Cardiac muscle cell (in vitro differentiated cells and primary cell): ENCODE measurements at regions not wholly inside any gene's neighbourhood (a gene's known extent, or its start where the extent isn't known, plus 50 kb on each side); places are given as distances from the start of the nearest gene placed in this dataset.
A peak's percentile ranks its signal among the peaks of the same experiment; 100 is the strongest.

Source experiments
- DNase-seq, 2 donors: peaks; one replicate each; pipeline versions ENCODE4 v3.0.0 to v3.0.0-alpha.2; 2010 to 2017; ENCODE audit warnings: low read depth in 1 of 2, low spot score in 1 of 2
- H3K27ac ChIP-seq: fragments of 200-600 bp; sonication (generic); 2 replicates; pipeline ENCODE4 v1.5.1; 2016
- H3K27me3 ChIP-seq: fragments of 200-600 bp; sonication (generic); 2 replicates; pipeline ENCODE4 v1.6.0; 2016; ENCODE audit warnings: control low read depth
- H3K36me3 ChIP-seq: fragments of 200-600 bp; sonication (generic); 2 replicates; pipeline ENCODE4 v1.5.1; 2016; ENCODE audit warnings: control low read depth
- H3K4me1 ChIP-seq: fragments of 200-600 bp; sonication (generic); 2 replicates; pipeline ENCODE4 v1.8.1; 2017; ENCODE audit warnings: low read depth, mild to moderate bottlenecking, mixed run types
- H3K4me3 ChIP-seq: fragments of 200-600 bp; sonication (generic); 2 replicates; pipeline ENCODE4 v1.5.1; 2016; ENCODE audit warnings: mild to moderate bottlenecking
- H3K9me3 ChIP-seq: fragments of 200-600 bp; sonication (generic); 2 replicates; pipeline ENCODE4 v1.5.1; 2017; ENCODE audit warnings: low read depth, mild to moderate bottlenecking, control low read depth
- TF ChIP-seq, protein P1 (sequence below): IDR thresholded peaks from 2 replicates; pipeline ENCODE4 v1.5.1; 2012; ENCODE audit warnings: low read depth, mild to moderate bottlenecking, low read length

DNA sequence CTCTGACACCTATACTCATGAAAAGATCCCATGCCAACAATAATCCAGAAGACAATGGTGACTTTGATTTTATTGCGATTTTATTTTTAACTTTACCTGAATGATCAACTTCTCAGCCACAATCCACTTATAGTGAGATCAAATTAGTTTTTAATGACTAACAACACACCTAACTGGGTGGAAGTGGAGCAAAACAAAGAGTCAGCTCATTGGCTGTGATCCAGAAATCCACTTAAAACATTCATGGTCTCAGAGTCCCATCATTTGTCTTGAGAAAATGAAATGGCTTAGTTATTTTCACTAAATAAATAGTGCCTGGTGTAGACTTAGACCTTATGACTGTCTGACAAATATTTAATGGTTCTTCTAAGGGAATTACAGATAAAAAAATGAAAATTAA lies 1177.8 kb downstream of the NLGN4Y start:
- H3K9me3 ChIP-seq, result no peaks in the 10 kb centered on the region
- H3K4me1 ChIP-seq, result no peaks in the 10 kb centered on the region
- no peak overlapping the region for H3K4me3 ChIP-seq
- no peaks in the 10 kb centered on the region for H3K36me3 ChIP-seq
- no peak overlapping the region for H3K27ac ChIP-seq
- TF ChIP-seq, protein P1, sequence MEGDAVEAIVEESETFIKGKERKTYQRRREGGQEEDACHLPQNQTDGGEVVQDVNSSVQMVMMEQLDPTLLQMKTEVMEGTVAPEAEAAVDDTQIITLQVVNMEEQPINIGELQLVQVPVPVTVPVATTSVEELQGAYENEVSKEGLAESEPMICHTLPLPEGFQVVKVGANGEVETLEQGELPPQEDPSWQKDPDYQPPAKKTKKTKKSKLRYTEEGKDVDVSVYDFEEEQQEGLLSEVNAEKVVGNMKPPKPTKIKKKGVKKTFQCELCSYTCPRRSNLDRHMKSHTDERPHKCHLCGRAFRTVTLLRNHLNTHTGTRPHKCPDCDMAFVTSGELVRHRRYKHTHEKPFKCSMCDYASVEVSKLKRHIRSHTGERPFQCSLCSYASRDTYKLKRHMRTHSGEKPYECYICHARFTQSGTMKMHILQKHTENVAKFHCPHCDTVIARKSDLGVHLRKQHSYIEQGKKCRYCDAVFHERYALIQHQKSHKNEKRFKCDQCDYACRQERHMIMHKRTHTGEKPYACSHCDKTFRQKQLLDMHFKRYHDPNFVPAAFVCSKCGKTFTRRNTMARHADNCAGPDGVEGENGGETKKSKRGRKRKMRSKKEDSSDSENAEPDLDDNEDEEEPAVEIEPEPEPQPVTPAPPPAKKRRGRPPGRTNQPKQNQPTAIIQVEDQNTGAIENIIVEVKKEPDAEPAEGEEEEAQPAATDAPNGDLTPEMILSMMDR, result no peak
- no peaks in the 10 kb centered on the region for H3K27me3 ChIP-seq
- DNase-seq, result no peak

DNA sequence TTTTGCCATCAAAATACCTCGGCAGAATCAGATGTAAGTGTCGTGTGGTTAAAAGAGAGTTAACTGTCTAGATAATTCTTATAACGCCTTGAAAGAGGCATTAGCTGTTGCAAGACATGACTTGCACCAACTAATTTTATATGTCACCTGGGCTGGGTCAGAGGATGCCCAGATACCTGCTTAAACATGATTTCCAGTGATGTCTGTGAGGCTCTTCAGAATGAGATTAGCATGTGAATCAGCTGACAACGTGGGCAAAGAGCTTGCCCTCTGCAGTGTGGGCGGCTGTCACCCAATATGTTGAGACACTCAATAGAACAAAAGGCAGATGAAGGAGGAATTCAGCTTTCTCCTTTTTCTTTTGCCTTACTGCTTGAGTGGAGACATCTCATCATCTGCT lies 1180.6 kb downstream of the NLGN4Y start:
- Histone ChIP-seq H3K27me3 (no peaks in the 10 kb centered on the region), H3K36me3 (no peaks in the 10 kb centered on the region)
- TF ChIP-seq, protein P1, result no peak

DNA sequence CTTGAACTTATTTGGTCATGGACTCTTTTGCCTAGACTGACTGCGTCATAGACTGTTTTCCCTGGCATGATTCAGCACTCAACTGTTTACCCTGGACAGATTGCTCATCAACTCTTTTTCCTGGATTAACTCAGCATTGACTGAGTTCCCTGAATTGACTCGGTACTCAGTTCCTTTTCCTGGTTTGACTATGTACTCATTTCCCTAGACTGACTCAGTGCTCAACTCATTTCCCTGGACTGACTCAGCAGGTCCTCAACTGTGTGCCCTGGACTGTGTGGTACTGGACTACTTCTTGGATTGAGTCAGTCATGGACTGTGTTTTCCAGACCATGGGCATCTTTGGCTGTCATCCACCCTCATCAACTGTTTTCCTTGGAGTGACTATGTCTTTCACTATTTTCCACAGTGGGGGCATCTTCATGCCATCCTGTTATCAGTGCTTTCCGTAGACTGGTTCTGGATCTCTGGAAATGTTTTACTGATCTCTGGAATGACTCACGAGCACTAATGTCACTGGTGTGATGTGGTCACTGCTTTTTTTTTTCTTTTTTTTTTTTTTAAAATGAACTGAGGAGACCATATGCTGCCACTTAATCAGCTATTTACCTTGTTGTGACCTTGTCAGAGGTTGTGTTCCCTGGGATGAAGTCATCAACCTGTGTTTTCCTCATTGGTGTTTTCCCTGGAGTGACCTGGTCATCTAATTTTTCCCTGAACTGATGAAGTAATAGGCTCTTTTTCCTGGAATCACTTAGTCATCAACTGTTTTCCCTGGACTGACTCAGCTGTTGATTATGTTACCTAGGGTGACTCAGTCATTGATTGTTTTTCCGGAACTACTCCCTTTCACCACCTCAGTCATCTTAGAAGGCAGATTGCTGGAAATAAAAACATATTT lies 1225.5 kb downstream of the NLGN4Y start:
- Histone ChIP-seq H3K4me1 (no peaks in the 10 kb centered on the region), H3K27me3 (no peaks in the 10 kb centered on the region), H3K27ac (no peak overlapping the region), H3K9me3 (no peaks in the 10 kb centered on the region), H3K36me3 (no peaks in the 10 kb centered on the region), H3K4me3 (no peak overlapping the region)
- DNase-seq, result peak in 1 of 2 donors; percentile 48
- TF ChIP-seq, protein P1, result no peak

More for the DNA sequence above, 1180.6 kb downstream of the NLGN4Y start:
- Histone ChIP-seq H3K4me3 (no peak overlapping the region), H3K4me1 (no peaks in the 10 kb centered on the region), H3K9me3 (no peaks in the 10 kb centered on the region), H3K27ac (no peak overlapping the region)
- DNase-seq, result no peak

DNA sequence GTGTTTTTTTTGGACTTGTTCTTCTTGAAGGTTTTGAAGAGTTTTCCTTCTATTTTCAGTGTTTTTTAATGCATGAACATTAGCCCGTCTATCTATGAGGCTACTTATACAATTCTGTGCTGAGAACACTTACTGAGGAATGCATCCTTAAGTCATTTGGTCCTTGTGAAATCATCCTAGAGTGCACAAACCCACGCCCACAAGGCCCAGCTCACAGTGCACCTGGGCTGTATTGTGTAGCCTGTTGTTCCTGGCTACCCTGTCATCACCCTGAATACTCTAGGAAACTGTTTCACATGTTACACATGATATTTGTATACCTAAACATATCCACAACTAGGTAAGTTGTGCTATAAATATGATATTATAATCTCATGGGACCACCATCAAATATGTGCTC lies 1226.7 kb downstream of the NLGN4Y start:
- Histone ChIP-seq H3K4me1 (no peaks in the 10 kb centered on the region), H3K36me3 (no peaks in the 10 kb centered on the region)
- TF ChIP-seq, protein P1, result no peak

DNA sequence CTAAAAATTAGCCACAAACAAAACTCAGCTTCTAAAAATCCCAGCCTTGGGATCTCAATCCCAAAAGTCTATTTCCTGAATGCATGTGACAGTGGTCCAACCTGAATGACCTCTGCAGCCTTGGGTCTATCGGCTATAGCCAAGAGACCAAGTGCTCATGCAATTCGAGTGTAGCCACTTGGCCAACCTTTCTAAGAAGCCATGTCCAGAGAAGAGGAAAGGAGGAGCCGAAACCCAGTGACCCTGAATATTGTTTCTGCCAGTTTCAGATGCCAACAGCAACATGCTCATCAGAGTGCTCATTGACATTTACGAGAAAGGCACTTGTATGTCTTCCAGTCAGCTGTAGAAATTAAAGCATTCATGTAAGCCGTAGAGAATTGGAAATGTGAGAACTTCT lies 1231.9 kb downstream of the NLGN4Y start:
- TF ChIP-seq, protein P1, result no peak

More for the DNA sequence above, 1226.7 kb downstream of the NLGN4Y start:
- H3K9me3 ChIP-seq, result no peaks in the 10 kb centered on the region
- H3K27ac ChIP-seq, result no peak overlapping the region
- no peaks in the 10 kb centered on the region for H3K27me3 ChIP-seq
- H3K4me3 ChIP-seq, result no peak overlapping the region
- DNase-seq, result no peak

More for the DNA sequence above, 1231.9 kb downstream of the NLGN4Y start:
- no peak for DNase-seq
- Histone ChIP-seq H3K9me3 (no peaks in the 10 kb centered on the region), H3K4me3 (no peak overlapping the region), H3K4me1 (no peaks in the 10 kb centered on the region), H3K36me3 (no peaks in the 10 kb centered on the region), H3K27ac (no peak overlapping the region), H3K27me3 (no peaks in the 10 kb centered on the region)
